GM21576 (cell line): ENCODE measurements at regions not wholly inside any gene's neighbourhood (a gene's known extent, or its start where the extent isn't known, plus 50 kb on each side); places are given as distances from the start of the nearest gene placed in this dataset.

ENCODE experiments used
- ATAC-seq: cut with Tn5 transposase; IDR thresholded peaks from one replicate; pipeline ENCODE4 v1.9.1; 2021; ENCODE audit warnings: mild to moderate bottlenecking, moderate library complexity; ENCODE audit not compliant: unreplicated experiment

- no peak for ATAC-seq
Measured at GRCh38 chr4:117783716-117784115, 250.6 kb upstream of the NDST3 start.

GRCh38 chr4:117784266-117784665 lies 250.0 kb upstream of the NDST3 start:
- no peak for ATAC-seq

GRCh38 chr4:117786566-117786965 lies 247.7 kb upstream of the NDST3 start:
- no peak for ATAC-seq

- no peak for ATAC-seq
Measured at GRCh38 chr4:117793845-117794480, 240.3 kb upstream of the NDST3 start.

GRCh38 chr4:117796677-117797076 lies 237.6 kb upstream of the NDST3 start:
- ATAC-seq: no peak

- ATAC-seq: no peak
Measured at GRCh38 chr4:117800636-117801035, 233.7 kb upstream of the NDST3 start.

GRCh38 chr4:117801756-117802155 lies 232.5 kb upstream of the NDST3 start:
- ATAC-seq: no peak

- no peak for ATAC-seq
Measured at GRCh38 chr4:117811731-117812130, 222.6 kb upstream of the NDST3 start.

- ATAC-seq: no peak
Measured at GRCh38 chr4:117814277-117815246, 219.7 kb upstream of the NDST3 start.

GRCh38 chr4:117817301-117817700 lies 217.0 kb upstream of the NDST3 start:
- ATAC-seq: no peak

GRCh38 chr4:117821834-117822233 lies 212.5 kb upstream of the NDST3 start:
- ATAC-seq: no peak

- no peak for ATAC-seq
Measured at GRCh38 chr4:117823388-117823787, 210.9 kb upstream of the NDST3 start.

GRCh38 chr4:117825600-117825999 lies 208.7 kb upstream of the NDST3 start:
- no peak for ATAC-seq

GRCh38 chr4:117831060-117831683 lies 203.1 kb upstream of the NDST3 start:
- no peak for ATAC-seq

- no peak for ATAC-seq
Measured at GRCh38 chr4:117835566-117835965, 198.7 kb upstream of the NDST3 start.

GRCh38 chr4:117844594-117844993 lies 189.7 kb upstream of the NDST3 start:
- ATAC-seq: no peak

GRCh38 chr4:117845270-117845669 lies 189.0 kb upstream of the NDST3 start:
- no peak for ATAC-seq

- ATAC-seq: no peak
Measured at GRCh38 chr4:117847849-117848248, 186.4 kb upstream of the NDST3 start.

GRCh38 chr4:117868201-117868600 lies 166.1 kb upstream of the NDST3 start:
- no peak for ATAC-seq

- no peak for ATAC-seq
Measured at GRCh38 chr4:117873779-117874178, 160.5 kb upstream of the NDST3 start.

- ATAC-seq: no peak
Measured at GRCh38 chr4:117874216-117874615, 160.1 kb upstream of the NDST3 start.

- ATAC-seq: no peak
Measured at GRCh38 chr4:117889978-117890377, 144.3 kb upstream of the NDST3 start.
